Neural cell (in vitro differentiated cells): ENCODE measurements at regions not wholly inside any gene's neighbourhood (a gene's known extent, or its start where the extent isn't known, plus 50 kb on each side); places are given as distances from the start of the nearest gene placed in this dataset.

Source experiments
- REST ChIP-seq: IDR thresholded peaks from 2 replicates; pipeline ENCODE4 v1.6.1; 2012; ENCODE audit warnings: borderline replicate concordance
- SMC3 ChIP-seq: fragments of 450-650 bp; conservative IDR thresholded peaks from 2 replicates; pipeline ENCODE4 v1.6.1; 2014; ENCODE audit warnings: antibody characterized with exemption, mild to moderate bottlenecking, moderate library complexity; ENCODE audit not compliant: poor library complexity

GRCh38 chr2:122021941-122022340 lies 266.5 kb downstream of the TSN start:
- TF ChIP-seq REST (no peak), SMC3 (no peak)
